ENCODE measurements at regions not wholly inside any gene's neighbourhood (a gene's known extent, or its start where the extent isn't known, plus 50 kb on each side); places are given as distances from the start of the nearest gene placed in this dataset.

DNA sequence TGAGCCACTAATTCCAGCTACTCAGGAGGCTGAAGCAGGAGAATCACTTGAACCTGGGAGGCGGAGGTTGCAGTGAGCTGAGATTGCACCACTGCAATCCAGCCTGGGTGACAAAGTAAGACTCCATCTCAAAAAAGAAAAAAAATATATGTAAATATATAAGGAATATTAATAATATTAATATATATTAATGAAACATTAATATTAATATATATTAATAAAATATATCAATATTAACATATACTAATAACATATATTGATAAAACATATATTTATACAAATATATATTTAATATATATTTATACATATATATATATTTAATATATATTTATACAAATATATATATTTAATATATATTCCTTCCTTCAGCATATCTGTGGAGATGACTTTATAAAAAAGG lies 338.0 kb downstream of the NPIPA8 start (continued):
- no peak for TF ChIP-seq ZXDB (tag by site-specific recombination; IDR thresholded peaks at IDR 0.05)
- no peak for TF ChIP-seq ZNF433 (tag by site-specific recombination; IDR thresholded peaks at IDR 0.05; ENCODE audit: low read depth)
- TF ChIP-seq, protein P1, sequence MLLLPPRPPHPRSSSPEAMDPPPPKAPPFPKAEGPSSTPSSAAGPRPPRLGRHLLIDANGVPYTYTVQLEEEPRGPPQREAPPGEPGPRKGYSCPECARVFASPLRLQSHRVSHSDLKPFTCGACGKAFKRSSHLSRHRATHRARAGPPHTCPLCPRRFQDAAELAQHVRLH (tag by site-specific recombination; IDR thresholded peaks at IDR 0.05): no peak
- TF ChIP-seq ZNF248 (tag by site-specific recombination; IDR thresholded peaks at IDR 0.05): no peak
- TF ChIP-seq ZNF510 (tag by site-specific recombination; IDR thresholded peaks at IDR 0.05; ENCODE audit: insufficient replicate concordance): no peak
- TF ChIP-seq, protein P2, sequence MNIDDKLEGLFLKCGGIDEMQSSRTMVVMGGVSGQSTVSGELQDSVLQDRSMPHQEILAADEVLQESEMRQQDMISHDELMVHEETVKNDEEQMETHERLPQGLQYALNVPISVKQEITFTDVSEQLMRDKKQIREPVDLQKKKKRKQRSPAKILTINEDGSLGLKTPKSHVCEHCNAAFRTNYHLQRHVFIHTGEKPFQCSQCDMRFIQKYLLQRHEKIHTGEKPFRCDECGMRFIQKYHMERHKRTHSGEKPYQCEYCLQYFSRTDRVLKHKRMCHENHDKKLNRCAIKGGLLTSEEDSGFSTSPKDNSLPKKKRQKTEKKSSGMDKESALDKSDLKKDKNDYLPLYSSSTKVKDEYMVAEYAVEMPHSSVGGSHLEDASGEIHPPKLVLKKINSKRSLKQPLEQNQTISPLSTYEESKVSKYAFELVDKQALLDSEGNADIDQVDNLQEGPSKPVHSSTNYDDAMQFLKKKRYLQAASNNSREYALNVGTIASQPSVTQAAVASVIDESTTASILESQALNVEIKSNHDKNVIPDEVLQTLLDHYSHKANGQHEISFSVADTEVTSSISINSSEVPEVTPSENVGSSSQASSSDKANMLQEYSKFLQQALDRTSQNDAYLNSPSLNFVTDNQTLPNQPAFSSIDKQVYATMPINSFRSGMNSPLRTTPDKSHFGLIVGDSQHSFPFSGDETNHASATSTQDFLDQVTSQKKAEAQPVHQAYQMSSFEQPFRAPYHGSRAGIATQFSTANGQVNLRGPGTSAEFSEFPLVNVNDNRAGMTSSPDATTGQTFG (tag by site-specific recombination; IDR thresholded peaks at IDR 0.05; ENCODE audit: borderline replicate concordance): no peak

DNA sequence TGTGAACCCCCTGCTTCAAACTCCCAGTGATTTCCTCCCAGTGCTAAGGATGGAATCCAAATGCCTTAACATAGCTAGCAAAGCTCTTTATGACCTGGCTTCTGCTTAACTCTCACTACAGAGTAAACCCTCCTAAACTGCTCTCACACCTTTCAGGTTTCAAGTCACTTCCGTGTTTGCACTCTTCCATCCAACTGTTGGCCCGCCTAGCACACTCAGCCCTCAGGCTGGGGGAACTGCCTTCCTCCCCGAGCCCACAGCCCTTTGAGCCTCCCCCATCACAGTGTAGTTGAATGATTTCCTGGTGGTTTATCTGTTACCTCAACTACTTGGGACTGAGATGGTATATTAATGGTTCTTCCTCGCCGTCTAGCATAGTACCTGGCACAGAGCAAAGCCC lies 342.5 kb downstream of the NPIPA8 start:
- H3K9me3 ChIP-seq (ENCODE audit: control insufficient read depth, insufficient read depth, low read depth, low read length): no peaks in the 10 kb centered on the region
- no peak overlapping the region for H3K27ac ChIP-seq (ENCODE audit: extremely low read depth, low read depth, low read length)
- no peaks in the 10 kb centered on the region for H3K36me3 ChIP-seq (ENCODE audit: control insufficient read depth in 2 of 2, insufficient read depth in 1 of 2, low read length in 2 of 2)
- POLR2A ChIA-PET: no interaction called here
- no peaks in the 10 kb centered on the region for H3K4me1 ChIP-seq (ENCODE audit: control insufficient read depth, insufficient read depth, low read length)
- TF ChIP-seq, protein P1 (tag by site-specific recombination; IDR thresholded peaks at IDR 0.05): no peak
- TF ChIP-seq GLI2 (tag by site-specific recombination; IDR thresholded peaks at IDR 0.05; ENCODE audit: borderline replicate concordance, low read depth): no peak
- TF ChIP-seq GLIS2 (tag by site-specific recombination; IDR thresholded peaks at IDR 0.05): no peak
- TF ChIP-seq, protein P3, sequence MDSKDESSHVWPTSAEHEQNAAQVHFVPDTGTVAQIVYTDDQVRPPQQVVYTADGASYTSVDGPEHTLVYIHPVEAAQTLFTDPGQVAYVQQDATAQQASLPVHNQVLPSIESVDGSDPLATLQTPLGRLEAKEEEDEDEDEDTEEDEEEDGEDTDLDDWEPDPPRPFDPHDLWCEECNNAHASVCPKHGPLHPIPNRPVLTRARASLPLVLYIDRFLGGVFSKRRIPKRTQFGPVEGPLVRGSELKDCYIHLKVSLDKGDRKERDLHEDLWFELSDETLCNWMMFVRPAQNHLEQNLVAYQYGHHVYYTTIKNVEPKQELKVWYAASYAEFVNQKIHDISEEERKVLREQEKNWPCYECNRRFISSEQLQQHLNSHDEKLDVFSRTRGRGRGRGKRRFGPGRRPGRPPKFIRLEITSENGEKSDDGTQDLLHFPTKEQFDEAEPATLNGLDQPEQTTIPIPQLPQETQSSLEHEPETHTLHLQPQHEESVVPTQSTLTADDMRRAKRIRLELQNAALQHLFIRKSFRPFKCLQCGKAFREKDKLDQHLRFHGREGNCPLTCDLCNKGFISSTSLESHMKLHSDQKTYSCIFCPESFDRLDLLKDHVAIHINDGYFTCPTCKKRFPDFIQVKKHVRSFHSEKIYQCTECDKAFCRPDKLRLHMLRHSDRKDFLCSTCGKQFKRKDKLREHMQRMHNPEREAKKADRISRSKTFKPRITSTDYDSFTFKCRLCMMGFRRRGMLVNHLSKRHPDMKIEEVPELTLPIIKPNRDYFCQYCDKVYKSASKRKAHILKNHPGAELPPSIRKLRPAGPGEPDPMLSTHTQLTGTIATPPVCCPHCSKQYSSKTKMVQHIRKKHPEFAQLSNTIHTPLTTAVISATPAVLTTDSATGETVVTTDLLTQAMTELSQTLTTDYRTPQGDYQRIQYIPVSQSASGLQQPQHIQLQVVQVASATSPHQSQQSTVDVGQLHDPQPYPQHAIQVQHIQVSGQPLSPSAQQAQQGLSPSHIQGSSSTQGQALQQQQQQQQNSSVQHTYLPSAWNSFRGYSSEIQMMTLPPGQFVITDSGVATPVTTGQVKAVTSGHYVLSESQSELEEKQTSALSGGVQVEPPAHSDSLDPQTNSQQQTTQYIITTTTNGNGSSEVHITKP (tag by site-specific recombination; IDR thresholded peaks at IDR 0.05): no peak
- no peak for TF ChIP-seq ZNF324 (tag by site-specific recombination; IDR thresholded peaks at IDR 0.05)
- TF ChIP-seq, protein P4, sequence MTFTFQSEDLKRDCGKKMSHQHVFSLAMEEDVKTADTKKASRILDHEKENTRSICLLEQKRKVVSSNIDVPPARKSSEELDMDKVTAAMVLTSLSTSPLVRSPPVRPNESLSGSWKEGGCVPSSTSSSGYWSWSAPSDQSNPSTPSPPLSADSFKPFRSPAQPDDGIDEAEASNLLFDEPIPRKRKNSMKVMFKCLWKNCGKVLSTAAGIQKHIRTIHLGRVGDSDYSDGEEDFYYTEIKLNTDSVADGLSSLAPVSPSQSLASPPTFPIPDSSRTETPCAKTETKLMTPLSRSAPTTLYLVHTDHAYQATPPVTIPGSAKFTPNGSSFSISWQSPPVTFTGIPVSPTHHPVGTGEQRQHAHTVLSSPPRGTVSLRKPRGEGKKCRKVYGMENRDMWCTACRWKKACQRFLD (tag by site-specific recombination; IDR thresholded peaks at IDR 0.05): no peak
- TF ChIP-seq ZBTB8A (tag by site-specific recombination; IDR thresholded peaks at IDR 0.05): no peak
- TF ChIP-seq ZFP69B (tag by site-specific recombination; IDR thresholded peaks at IDR 0.05): no peak
- TF ChIP-seq ZNF366 (tag by site-specific recombination; conservative IDR thresholded peaks at IDR 0.05): no peak
- TF ChIP-seq TRIM28 (IDR thresholded peaks at IDR 0.05; ENCODE audit: borderline replicate concordance, low read length): no peak
- no peak for TF ChIP-seq ZNF223 (tag by site-specific recombination; IDR thresholded peaks at IDR 0.05)
- no peak for TF ChIP-seq ZNF112 (tag by site-specific recombination; IDR thresholded peaks at IDR 0.05)
- TF ChIP-seq, protein P5, sequence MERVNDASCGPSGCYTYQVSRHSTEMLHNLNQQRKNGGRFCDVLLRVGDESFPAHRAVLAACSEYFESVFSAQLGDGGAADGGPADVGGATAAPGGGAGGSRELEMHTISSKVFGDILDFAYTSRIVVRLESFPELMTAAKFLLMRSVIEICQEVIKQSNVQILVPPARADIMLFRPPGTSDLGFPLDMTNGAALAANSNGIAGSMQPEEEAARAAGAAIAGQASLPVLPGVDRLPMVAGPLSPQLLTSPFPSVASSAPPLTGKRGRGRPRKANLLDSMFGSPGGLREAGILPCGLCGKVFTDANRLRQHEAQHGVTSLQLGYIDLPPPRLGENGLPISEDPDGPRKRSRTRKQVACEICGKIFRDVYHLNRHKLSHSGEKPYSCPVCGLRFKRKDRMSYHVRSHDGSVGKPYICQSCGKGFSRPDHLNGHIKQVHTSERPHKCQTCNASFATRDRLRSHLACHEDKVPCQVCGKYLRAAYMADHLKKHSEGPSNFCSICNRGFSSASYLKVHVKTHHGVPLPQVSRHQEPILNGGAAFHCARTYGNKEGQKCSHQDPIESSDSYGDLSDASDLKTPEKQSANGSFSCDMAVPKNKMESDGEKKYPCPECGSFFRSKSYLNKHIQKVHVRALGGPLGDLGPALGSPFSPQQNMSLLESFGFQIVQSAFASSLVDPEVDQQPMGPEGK (tag by site-specific recombination; IDR thresholded peaks at IDR 0.05): no peak
- TF ChIP-seq BCL11A (tag by site-specific recombination; IDR thresholded peaks at IDR 0.05; ENCODE audit: low read depth): no peak
- CTCF ChIA-PET: no interaction called here
- H3K4me3 ChIP-seq (ENCODE audit: low read depth, low read length): no peak overlapping the region
